ENCODE measurements at regions not wholly inside any gene's neighbourhood (a gene's known extent, or its start where the extent isn't known, plus 50 kb on each side); places are given as distances from the start of the nearest gene placed in this dataset.

- intact Hi-C loops (cut with micrococcal nuclease): no loop called here
- no peak for DNase-seq (ENCODE audit: low read depth, low spot score)
- RAD21 ChIA-PET (ENCODE audit: low non-redundant PET in 1 of 2, low total read pairs in 2 of 2, uncharacterized antibody in 2 of 2, unreplicated experiment in 2 of 2): no interaction called here
- Histone ChIP-seq H4K20me1 (ENCODE audit: insufficient read depth) (no peaks in the 10 kb centered on the region), H3K36me3 (ENCODE audit: control insufficient read depth in 1 of 2, insufficient read depth in 2 of 2, low read length in 2 of 2) (no peaks in the 10 kb centered on the region), H3K9me2 (ENCODE audit: insufficient read depth) (no peaks in the 10 kb centered on the region), H3K9ac (ENCODE audit: low read length) (no peak overlapping the region), H3K9me3 (ENCODE audit: control insufficient read depth in 1 of 2, insufficient read depth in 1 of 2, low read depth in 1 of 2, low read length in 2 of 2) (no peaks in the 10 kb centered on the region), H3K79me2 (ENCODE audit: insufficient read depth, low read length) (no peaks in the 10 kb centered on the region), H3K4me1 (ENCODE audit: control insufficient read depth in 1 of 2, insufficient read depth in 2 of 2, low read length in 2 of 2) (no peaks in the 10 kb centered on the region), H3K27ac (ENCODE audit: low read depth, low read length) (no peak overlapping the region), H3K27me3 (ENCODE audit: insufficient read depth, low read length) (no peaks in the 10 kb centered on the region), H2AFZ (ENCODE audit: low read depth, low read length, poor library complexity, severe bottlenecking) (no peak overlapping the region), H3K4me3 (replicated peaks in 1 of 2; ENCODE audit: low read depth in 1 of 2, low read length in 2 of 2) (no peak overlapping the region), H3K4me2 (ENCODE audit: low read length) (no peak overlapping the region)
- no peak for ATAC-seq
- BruUV-seq (replicated peaks): no TSS peak
- POLR2A ChIA-PET: no interaction called here
- CTCF ChIA-PET: no interaction called here
- TF ChIP-seq YY1 (IDR thresholded peaks at IDR 0.05; ENCODE audit: extremely low read depth, insufficient replicate concordance, low read depth, low read length): no peak
- no peak for TF ChIP-seq SRF (IDR thresholded peaks at IDR 0.05; ENCODE audit: low read depth)
- TF ChIP-seq EZH2phosphoT487 (IDR thresholded peaks at IDR 0.05; ENCODE audit: borderline replicate concordance): no peak
These were observed 155.0 kb upstream of the RPS6KA3 start for GRCh38 chrX:20421697-20422096.

GRCh38 chrX:20421275-20421674, 154.6 kb upstream of the RPS6KA3 start:
- no peaks in the 10 kb centered on the region for H3K79me2 ChIP-seq (ENCODE audit: insufficient read depth, low read length)
- intact Hi-C loops (cut with micrococcal nuclease): no loop called here
- no peaks in the 10 kb centered on the region for H4K20me1 ChIP-seq (ENCODE audit: insufficient read depth)
- H3K4me1 ChIP-seq (ENCODE audit: control insufficient read depth in 1 of 2, insufficient read depth in 2 of 2, low read length in 2 of 2): no peaks in the 10 kb centered on the region
- H3K36me3 ChIP-seq (ENCODE audit: control insufficient read depth in 1 of 2, insufficient read depth in 2 of 2, low read length in 2 of 2): no peaks in the 10 kb centered on the region
- CTCF ChIA-PET: no interaction called here
- H2AFZ ChIP-seq (ENCODE audit: low read depth, low read length, poor library complexity, severe bottlenecking): no peak overlapping the region
- H3K4me2 ChIP-seq (ENCODE audit: low read length): no peak overlapping the region
- ATAC-seq (no peak), DNase-seq (ENCODE audit: low read depth, low spot score) (no peak)
- RAD21 ChIA-PET (ENCODE audit: low non-redundant PET in 1 of 2, low total read pairs in 2 of 2, uncharacterized antibody in 2 of 2, unreplicated experiment in 2 of 2): no interaction called here
- no peak overlapping the region for H3K27ac ChIP-seq (ENCODE audit: low read depth, low read length)
- H3K9me2 ChIP-seq (ENCODE audit: insufficient read depth): no peaks in the 10 kb centered on the region
- H3K4me3 ChIP-seq (replicated peaks in 1 of 2; ENCODE audit: low read depth in 1 of 2, low read length in 2 of 2): no peak overlapping the region
- POLR2A ChIA-PET: no interaction called here
- H3K9ac ChIP-seq (ENCODE audit: low read length): no peak overlapping the region
- no peaks in the 10 kb centered on the region for H3K9me3 ChIP-seq (ENCODE audit: control insufficient read depth in 1 of 2, insufficient read depth in 1 of 2, low read depth in 1 of 2, low read length in 2 of 2)
- BruUV-seq (replicated peaks): no TSS peak
- no peaks in the 10 kb centered on the region for H3K27me3 ChIP-seq (ENCODE audit: insufficient read depth, low read length)
- TF ChIP-seq CTCF (IDR thresholded peaks at IDR 0.05 in 2 of 3, conservative IDR thresholded peaks at IDR 0.05 in 1 of 3; ENCODE audit: borderline replicate concordance in 1 of 3, insufficient read depth in 1 of 3, low read depth in 2 of 3, low read length in 2 of 3) (no peak), RAD21 (IDR thresholded peaks at IDR 0.05; ENCODE audit: low read depth) (no peak), ZNF274 (IDR thresholded peaks at IDR 0.05; ENCODE audit: low read depth, low read length) (no peak), POLR2A (IDR thresholded peaks at IDR 0.05; ENCODE audit: borderline replicate concordance, extremely low read depth, insufficient read depth, insufficient read length) (no peak), SIN3A (IDR thresholded peaks at IDR 0.05; ENCODE audit: low read depth) (no peak), ZBTB33 (IDR thresholded peaks at IDR 0.05; ENCODE audit: extremely low read depth, insufficient replicate concordance, low read length) (no peak), SP1 (IDR thresholded peaks at IDR 0.05; ENCODE audit: low read depth) (no peak), YY1 (IDR thresholded peaks at IDR 0.05; ENCODE audit: extremely low read depth, insufficient replicate concordance, low read depth, low read length) (no peak), ZFX (IDR thresholded peaks at IDR 0.05) (no peak), EGR1 (IDR thresholded peaks at IDR 0.05; ENCODE audit: low read depth) (no peak), CBX3 (IDR thresholded peaks at IDR 0.05; ENCODE audit: low read depth) (no peak), EZH2phosphoT487 (IDR thresholded peaks at IDR 0.05; ENCODE audit: borderline replicate concordance) (no peak), TCF7L2 (IDR thresholded peaks at IDR 0.05; ENCODE audit: borderline replicate concordance, extremely low read depth, insufficient read depth, insufficient read length) (no peak)
